IMR-90 (cell line): ENCODE measurements at regions not wholly inside any gene's neighbourhood (a gene's known extent, or its start where the extent isn't known, plus 50 kb on each side); places are given as distances from the start of the nearest gene placed in this dataset.

Experiments used
- ATAC-seq: fragments of 200-7000 bp; cut with Tn5 transposase; 2 replicates; pipeline ENCODE4 v1.9.1; 2020; ENCODE audit warnings: low read depth, mild to moderate bottlenecking, moderate library complexity
- BruUV-seq: library from RNA; stranded (reverse); fragments of 400-500 nt; replicated peaks from 2 replicates; lab custom pipeline; 2021; lab: Mats Ljungman, UMichigan
- CTCF ChIA-PET: fragments of 300-600 bp; formaldehyde crosslinking; extraction: SDS; loops from one replicate; lab custom pipeline; 2021; ENCODE audit warnings: antibody characterized with exemption; lab: Yijun Ruan, JAX
- POLR2A ChIA-PET: fragments of 300-600 bp; sonication (Branson Sonifier 250); formaldehyde crosslinking; loops from one replicate; lab custom pipeline; 2022; ENCODE audit warnings: antibody characterized with exemption; ENCODE audit not compliant: unreplicated experiment; lab: Charles Lee
- DNase-seq: peaks from one replicate; pipeline ENCODE4 v3.0.0; 2013
- H2AFZ ChIP-seq: replicated peaks from 2 replicates; pipeline ENCODE3; 2013; ENCODE audit warnings: low read length, mild to moderate bottlenecking; ENCODE audit not compliant: poor library complexity
- H2AK5ac ChIP-seq: 2 replicates; pipeline ENCODE4 v1.6.1; 2013; ENCODE audit warnings: low read depth, low read length, inconsistent platforms
- H2AK9ac ChIP-seq: replicated peaks from 2 replicates; pipeline ENCODE3; 2013; ENCODE audit warnings: mild to moderate bottlenecking, low read depth, low read length, moderate library complexity; ENCODE audit not compliant: poor library complexity
- H2BK120ac ChIP-seq: 2 replicates; pipeline ENCODE4 v1.6.1; 2013; ENCODE audit warnings: low read depth, low read length, inconsistent platforms
- H2BK15ac ChIP-seq: 3 replicates; pipeline ENCODE4 v1.6.1; 2013; ENCODE audit warnings: low read depth, low read length, inconsistent platforms
- H2BK20ac ChIP-seq: 2 replicates; pipeline ENCODE4 v1.6.1; 2013; ENCODE audit warnings: low read depth, mild to moderate bottlenecking, inconsistent platforms, low read length, moderate library complexity
- H2BK5ac ChIP-seq: 2 replicates; pipeline ENCODE4 v1.6.1; 2013; ENCODE audit warnings: mild to moderate bottlenecking, low read depth, low read length, inconsistent platforms; ENCODE audit not compliant: poor library complexity, severe bottlenecking
- H3K14ac ChIP-seq: replicated peaks from 2 replicates; pipeline ENCODE4 v1.6.1; 2013; ENCODE audit warnings: low read depth, low read length, inconsistent platforms
- H3K18ac ChIP-seq: 2 replicates; pipeline ENCODE4 v1.6.1; 2013; ENCODE audit warnings: low read depth, low read length, control low read depth
- H3K23ac ChIP-seq: 2 replicates; pipeline ENCODE4 v1.6.1; 2013; ENCODE audit warnings: low read depth, low read length, inconsistent platforms
- H3K27ac ChIP-seq: 2 replicates; pipeline ENCODE4 v1.5.1; 2013; ENCODE audit warnings: mild to moderate bottlenecking, control low read depth, low read length; ENCODE audit not compliant: insufficient read depth
- H3K27me3 ChIP-seq: 2 replicates; pipeline ENCODE4 v1.6.1; 2013; ENCODE audit warnings: low read length; ENCODE audit not compliant: control insufficient read depth, insufficient read depth
- H3K36me3 ChIP-seq: 2 replicates; pipeline ENCODE4 v1.6.1; 2013; ENCODE audit warnings: low read length, mixed read lengths; ENCODE audit not compliant: control insufficient read depth, insufficient read depth
- H3K4ac ChIP-seq: 2 replicates; pipeline ENCODE4 v1.6.1; 2013; ENCODE audit warnings: low read depth, low read length, inconsistent platforms
- H3K4me1 ChIP-seq: 2 replicates; pipeline ENCODE4 v1.6.1; 2013; ENCODE audit warnings: low read length, mixed read lengths; ENCODE audit not compliant: control insufficient read depth, insufficient read depth
- H3K4me2 ChIP-seq: 2 replicates; pipeline ENCODE4 v1.6.1; 2013; ENCODE audit warnings: low read depth, mild to moderate bottlenecking, control low read depth, low read length, moderate library complexity
- H3K4me3 ChIP-seq: 2 replicates; pipeline ENCODE4 v1.5.1; 2013; ENCODE audit warnings: low read depth, mild to moderate bottlenecking, control low read depth, low read length, moderate library complexity; ENCODE audit not compliant: insufficient read depth
- H3K56ac ChIP-seq: 2 replicates; pipeline ENCODE4 v1.6.1; 2013; ENCODE audit warnings: low read length, inconsistent platforms; ENCODE audit not compliant: insufficient read depth; ENCODE audit errors: extremely low read depth
- H3K79me1 ChIP-seq, 2 experiments: 2 replicates each; pipeline ENCODE4 v1.6.1; 2013; ENCODE audit warnings: low read length in 2 of 2, inconsistent platforms in 1 of 2, low read depth in 1 of 2
- H3K9ac ChIP-seq: 2 replicates; pipeline ENCODE4 v1.6.1; 2013; ENCODE audit warnings: low read depth, low read length, control low read depth
- H3K9me1 ChIP-seq: 2 replicates; pipeline ENCODE4 v1.6.1; 2013; ENCODE audit warnings: low read length, inconsistent platforms; ENCODE audit not compliant: insufficient read depth
- H3K9me3 ChIP-seq: 2 replicates; pipeline ENCODE4 v1.6.1; 2013; ENCODE audit warnings: low read length; ENCODE audit not compliant: control insufficient read depth, insufficient read depth
- H4K20me1 ChIP-seq: 2 replicates; pipeline ENCODE4 v1.6.1; 2013; ENCODE audit warnings: low read length, inconsistent platforms; ENCODE audit not compliant: insufficient read depth
- H4K5ac ChIP-seq: 2 replicates; pipeline ENCODE4 v1.6.1; 2013; ENCODE audit warnings: mild to moderate bottlenecking, low read depth, low read length, control low read depth
- H4K8ac ChIP-seq, 2 experiments: 2 replicates each; pipeline ENCODE4 v1.6.1; 2013; ENCODE audit warnings: low read depth in 2 of 2, low read length in 2 of 2, control low read depth in 1 of 2, inconsistent platforms in 1 of 2
- H4K91ac ChIP-seq: 2 replicates; pipeline ENCODE4 v1.6.1; 2013; ENCODE audit warnings: low read depth, low read length, inconsistent platforms; ENCODE audit not compliant: insufficient read depth
- RCOR1 ChIP-seq: IDR thresholded peaks from 2 replicates; pipeline ENCODE4 v1.6.1; 2012; ENCODE audit warnings: mild to moderate bottlenecking, low read length, improper control_type of control experiment; ENCODE audit not compliant: insufficient replicate concordance
- WGBS, 2 experiments: methylation state at CpG; one replicate each; pipeline versions ENCODE4 v1.1.5 to v1.1.7; 2013; ENCODE audit warnings: missing lambda C conversion rate in 2 of 2; ENCODE audit not compliant: insufficient read length in 1 of 2; ENCODE audit errors: extremely low coverage in 2 of 2; 5-methylcytosine and 5-hydroxymethylcytosine counted together
- dilution Hi-C: fragments of 300-500 bp; cut with HindIII; formaldehyde crosslinking; loops from one replicate; pipeline ENCODE4 v1.14.3; 2018; ENCODE audit warnings: low sequenced_read_pairs; ENCODE audit not compliant: unreplicated experiment
- in situ Hi-C: fragments of 300-500 bp; cut with MboI; formaldehyde crosslinking; loops from 3 replicates; pipeline ENCODE4 v1.14.3; 2019; ENCODE audit warnings: low sequenced_read_pairs, inconsistent platforms, mixed read lengths
- intact Hi-C: fragments of 100-400 bp; cut with micrococcal nuclease; formaldehyde crosslinking; loops from 2 replicates; pipeline ENCODE4 v1.10.0; 2022
- TF ChIP-seq, protein P1 (sequence below): conservative IDR thresholded peaks from 2 replicates; pipeline ENCODE4 v1.5.1; 2012; ENCODE audit warnings: mild to moderate bottlenecking, low read depth, low read length, improper control_type of control experiment

DNA sequence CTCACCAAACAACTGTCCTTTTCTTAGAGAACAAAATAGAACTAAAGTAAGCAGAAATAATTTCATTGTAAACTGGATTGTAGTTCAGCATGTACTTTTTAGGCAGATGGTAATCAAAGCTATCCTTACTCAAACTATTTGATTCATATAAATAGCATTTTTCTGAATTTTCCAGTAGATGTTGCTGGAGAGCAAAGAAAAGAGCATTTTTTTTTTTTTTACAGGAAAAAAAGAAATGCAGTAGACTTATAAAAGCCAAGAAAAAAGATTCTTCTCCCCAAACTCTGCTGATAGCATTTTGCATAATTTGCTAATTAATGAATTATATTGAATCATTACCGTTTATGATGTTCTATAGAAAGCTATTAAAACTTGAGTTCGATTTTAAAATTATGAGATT lies 715.3 kb upstream of the WWC1 start:
- Histone ChIP-seq H4K20me1 (no peaks in the 10 kb centered on the region), H3K9me1 (no peaks in the 10 kb centered on the region), H3K36me3 (no peaks in the 10 kb centered on the region), H3K23ac (no peak overlapping the region), H3K4me1 (no peaks in the 10 kb centered on the region), H2BK15ac (no peak overlapping the region), H3K4ac (no peak overlapping the region), H2AK5ac (no peak overlapping the region), H2AK9ac (no peak overlapping the region), H2BK20ac (no peak overlapping the region), H3K18ac (no peak overlapping the region), H2BK120ac (no peak overlapping the region), H2AFZ (no peak overlapping the region), H3K27me3 (peaks cover 21% of the 10 kb centered on the region), H3K79me1 (no peaks in the 10 kb centered on the region), H3K27ac (no peak overlapping the region), H4K91ac (no peak overlapping the region), H3K4me3 (no peak overlapping the region), H3K4me2 (no peak overlapping the region), H2BK5ac (no peak overlapping the region), H3K56ac (no peak overlapping the region), H4K5ac (no peak overlapping the region), H4K8ac (no peak overlapping the region), H3K9me3 (no peaks in the 10 kb centered on the region), H3K9ac (no peak overlapping the region), H3K14ac (no peak overlapping the region)
- BruUV-seq, result no TSS peak
- DNase-seq (no peak), ATAC-seq (no peak)
- intact Hi-C loops (no loop called here), dilution Hi-C loops (no loop called here), in situ Hi-C loops (no loop called here)
- ChIA-PET CTCF (interaction anchor here (0.6 to 0.7 kb wide), 5 partner anchors 224 to 1918 kb away, joined by 3 to 5 read pairs (median 4); no protein-coding TSS in a partner anchor), POLR2A (no interaction called here)
- WGBS, 2 experiments, result no CpG with 5 or more reads among the region's 2 CpGs
- TF ChIP-seq, protein P1, sequence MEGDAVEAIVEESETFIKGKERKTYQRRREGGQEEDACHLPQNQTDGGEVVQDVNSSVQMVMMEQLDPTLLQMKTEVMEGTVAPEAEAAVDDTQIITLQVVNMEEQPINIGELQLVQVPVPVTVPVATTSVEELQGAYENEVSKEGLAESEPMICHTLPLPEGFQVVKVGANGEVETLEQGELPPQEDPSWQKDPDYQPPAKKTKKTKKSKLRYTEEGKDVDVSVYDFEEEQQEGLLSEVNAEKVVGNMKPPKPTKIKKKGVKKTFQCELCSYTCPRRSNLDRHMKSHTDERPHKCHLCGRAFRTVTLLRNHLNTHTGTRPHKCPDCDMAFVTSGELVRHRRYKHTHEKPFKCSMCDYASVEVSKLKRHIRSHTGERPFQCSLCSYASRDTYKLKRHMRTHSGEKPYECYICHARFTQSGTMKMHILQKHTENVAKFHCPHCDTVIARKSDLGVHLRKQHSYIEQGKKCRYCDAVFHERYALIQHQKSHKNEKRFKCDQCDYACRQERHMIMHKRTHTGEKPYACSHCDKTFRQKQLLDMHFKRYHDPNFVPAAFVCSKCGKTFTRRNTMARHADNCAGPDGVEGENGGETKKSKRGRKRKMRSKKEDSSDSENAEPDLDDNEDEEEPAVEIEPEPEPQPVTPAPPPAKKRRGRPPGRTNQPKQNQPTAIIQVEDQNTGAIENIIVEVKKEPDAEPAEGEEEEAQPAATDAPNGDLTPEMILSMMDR, result 0 out of 2 replicates have a peak, but pooled peaks have one; percentile 12
- TF ChIP-seq RCOR1, result no peak
